ENCODE measurements at regions not wholly inside any gene's neighbourhood (a gene's known extent, or its start where the extent isn't known, plus 50 kb on each side); places are given as distances from the start of the nearest gene placed in this dataset.

GRCh38 chr4:30413915-30414314, 306.3 kb upstream of the PCDH7 start:
- no peak for TF ChIP-seq POLR2A (IDR thresholded peaks at IDR 0.05)
- TF ChIP-seq CTCF (IDR thresholded peaks at IDR 0.05), result no peak
